HepG2 (cell line): ENCODE measurements at regions not wholly inside any gene's neighbourhood (a gene's known extent, or its start where the extent isn't known, plus 50 kb on each side); places are given as distances from the start of the nearest gene placed in this dataset.

Experiments used
- ATAC-seq: fragments of 200-7000 bp; cut with Tn5 transposase; 3 replicates; pipeline ENCODE4 v1.9.1; 2020; ENCODE audit warnings: mild to moderate bottlenecking, moderate library complexity
- BruUV-seq: library from RNA; stranded (reverse); fragments of 400-500 nt; replicated peaks from 2 replicates; lab custom pipeline; 2021; lab: Mats Ljungman, UMichigan
- CTCF ChIA-PET: fragments of 300-600 bp; formaldehyde crosslinking; extraction: SDS; loops from one replicate; lab custom pipeline; 2021; ENCODE audit warnings: low total read pairs, inconsistent platforms, low intra/inter-chr PET ratio; lab: Yijun Ruan, JAX
- POLR2A ChIA-PET: fragments of 350-600 bp; sonication (Branson Sonifier 250); formaldehyde crosslinking; loops from one replicate; lab custom pipeline; 2020; ENCODE audit warnings: antibody characterized with exemption, inconsistent platforms; lab: Yijun Ruan, JAX
- DNase-seq: peaks from one replicate; pipeline ENCODE4 v3.0.0-alpha.2; 2015; ENCODE audit warnings: low spot score
- FAIRE-seq: peaks from 3 replicates; lab custom pipeline; 2011; peaks lifted over from hg19 to GRCh38; lab: Jason Lieb, UNC
- H2AFZ ChIP-seq: one replicate; pipeline ENCODE4 v1.6.1; 2011; ENCODE audit warnings: low read length, inconsistent platforms
- H3K27ac ChIP-seq: fragments of 300-600 bp; 3 replicates; pipeline ENCODE4 v1.8.0; 2011; ENCODE audit warnings: mixed run types, mild to moderate bottlenecking, mixed read lengths, low read length, inconsistent platforms; ENCODE audit not compliant: insufficient read depth; ENCODE audit errors: extremely low read length
- H3K27me3 ChIP-seq, 2 experiments: fragments of 200-600 bp in 1 of 2; 2 replicates in 1 of 2; 3 replicates in 1 of 2; pipeline versions ENCODE4 v1.6.0 to v1.8.0; 2011; ENCODE audit warnings: low read length in 2 of 2, mild to moderate bottlenecking in 2 of 2, moderate library complexity in 2 of 2, inconsistent platforms in 1 of 2; ENCODE audit not compliant: insufficient read depth in 2 of 2, control insufficient read depth in 1 of 2
- H3K36me3 ChIP-seq, 2 experiments: fragments of 200-600 bp in 1 of 2; replicated peaks in 1 of 2; 2 replicates in 1 of 2; 3 replicates in 1 of 2; pipeline versions ENCODE4 v1.5.1 to v1.8.0; 2011; ENCODE audit warnings: low read length in 2 of 2, inconsistent platforms in 1 of 2; ENCODE audit not compliant: insufficient read depth in 2 of 2, control insufficient read depth in 1 of 2
- H3K4me1 ChIP-seq: 2 replicates; pipeline ENCODE4 v1.5.1; 2012; ENCODE audit warnings: low read length, inconsistent platforms; ENCODE audit not compliant: insufficient read depth
- H3K4me2 ChIP-seq: 2 replicates; pipeline ENCODE4 v1.6.0; 2011; ENCODE audit warnings: low read depth, low read length, inconsistent platforms
- H3K4me3 ChIP-seq, 3 experiments: fragments of 200-600 bp in 1 of 3; sonication (generic), shearing (Covaris generic) in 1 of 3; replicated peaks in 1 of 3; 2 replicates each; pipeline ENCODE4 v1.5.1; 2011 to 2016; ENCODE audit warnings: low read length in 3 of 3, inconsistent platforms in 2 of 3, low read depth in 2 of 3, mild to moderate bottlenecking in 2 of 3, control low read depth in 1 of 3, mixed read lengths in 1 of 3; ENCODE audit not compliant: insufficient read depth in 1 of 3
- H3K79me2 ChIP-seq: one replicate; pipeline ENCODE4 v1.6.1; 2011; ENCODE audit warnings: low read length, inconsistent platforms; ENCODE audit not compliant: insufficient read depth
- H3K9ac ChIP-seq: 2 replicates; pipeline ENCODE4 v1.6.0; 2011; ENCODE audit warnings: mild to moderate bottlenecking, low read depth, low read length, inconsistent platforms; ENCODE audit not compliant: insufficient read depth
- H3K9me3 ChIP-seq: 2 replicates; pipeline ENCODE4 v1.5.1; 2012; ENCODE audit warnings: mild to moderate bottlenecking, low read length
- H4K20me1 ChIP-seq: 2 replicates; pipeline ENCODE4 v1.6.0; 2011; ENCODE audit warnings: inconsistent platforms, mild to moderate bottlenecking, low read length, moderate library complexity; ENCODE audit not compliant: insufficient read depth
- AHR ChIP-seq: IDR thresholded peaks from 2 replicates; pipeline ENCODE4 v1.6.1; 2018; ENCODE audit warnings: missing genetic modification reagents, missing compliant biosample characterization
- CBX5 ChIP-seq: sonication (generic); formaldehyde crosslinking; IDR thresholded peaks from 2 replicates; pipeline ENCODE4 v1.4.0; 2020; ENCODE audit warnings: missing genetic modification reagents, borderline replicate concordance
- DRAP1 ChIP-seq: IDR thresholded peaks from 2 replicates; pipeline ENCODE4 v1.6.1; 2016; ENCODE audit warnings: missing genetic modification reagents, missing compliant biosample characterization
- HOXA9 ChIP-seq: sonication (generic); formaldehyde crosslinking; IDR thresholded peaks from 2 replicates; pipeline ENCODE4 v1.8.1; 2022; ENCODE audit warnings: missing genetic modification reagents, mild to moderate bottlenecking, moderate library complexity, borderline replicate concordance
- U2AF2 ChIP-seq: fragments of 200-400 bp; formaldehyde crosslinking; IDR thresholded peaks from 2 replicates; pipeline ENCODE4 v1.6.1; 2017; ENCODE audit warnings: low read depth, mild to moderate bottlenecking, low read length
- ZBTB20 ChIP-seq: sonication (generic); formaldehyde crosslinking; IDR thresholded peaks from 2 replicates; pipeline ENCODE4 v1.8.1; 2023; ENCODE audit warnings: missing genetic modification reagents, low read depth, mild to moderate bottlenecking, borderline replicate concordance
- ZNF335 ChIP-seq: sonication (generic); formaldehyde crosslinking; IDR thresholded peaks from 2 replicates; pipeline ENCODE4 v1.4.0; 2020; ENCODE audit warnings: missing genetic modification reagents
- ZNF383 ChIP-seq: sonication (generic); formaldehyde crosslinking; IDR thresholded peaks from 2 replicates; pipeline ENCODE4 v1.4.0; 2020; ENCODE audit warnings: missing genetic modification reagents, mild to moderate bottlenecking, borderline replicate concordance
- ZNF451 ChIP-seq: sonication (generic); formaldehyde crosslinking; IDR thresholded peaks from 2 replicates; pipeline ENCODE4 v1.5.0; 2020; ENCODE audit warnings: mild to moderate bottlenecking, missing genetic modification reagents
- ZNF7 ChIP-seq: IDR thresholded peaks from 2 replicates; pipeline ENCODE4 v1.6.1; 2016; ENCODE audit warnings: missing biosample characterization, missing genetic modification reagents
- ZNF749 ChIP-seq: sonication (generic); formaldehyde crosslinking; IDR thresholded peaks from 2 replicates; pipeline ENCODE4 v1.8.0; 2022; ENCODE audit warnings: mild to moderate bottlenecking, missing genetic modification reagents, moderate library complexity, borderline replicate concordance
- ZNF839 ChIP-seq: sonication (generic); formaldehyde crosslinking; IDR thresholded peaks from 2 replicates; pipeline ENCODE4 v1.4.0; 2020; ENCODE audit warnings: missing genetic modification reagents, mild to moderate bottlenecking, borderline replicate concordance
- WGBS: methylation state at CpG from one replicate; pipeline ENCODE4 v1.1.6; 2017; ENCODE audit warnings: low lambda C conversion rate; 5-methylcytosine and 5-hydroxymethylcytosine counted together
- in situ Hi-C: cut with HindIII; loops from 2 replicates; pipeline ENCODE4 v1.10.0; 2017; ENCODE audit warnings: low pct_unique_long_range_greater_than_20kb; ENCODE audit not compliant: extremely low pct_ligation_motif_present
- intact Hi-C: fragments of 100-400 bp; cut with micrococcal nuclease; formaldehyde crosslinking; loops from one replicate; pipeline ENCODE4 v1.10.0; 2022; ENCODE audit not compliant: unreplicated experiment
- TF ChIP-seq, protein P1 (sequence below): sonication (generic); formaldehyde crosslinking; IDR thresholded peaks from 2 replicates; pipeline ENCODE4 v1.8.1; 2023; ENCODE audit warnings: mild to moderate bottlenecking, missing genetic modification reagents

GRCh38 chr3:95434491-95434890 is 1371.6 kb downstream of the NSUN3 start:
- no peak for TF ChIP-seq ZNF451
- no peak for TF ChIP-seq ZNF335 (CRISPR knock-in tag)
- TF ChIP-seq ZNF383 (CRISPR knock-in tag): no peak
- TF ChIP-seq ZNF7 (CRISPR knock-in tag): no peak
- no peak for TF ChIP-seq DRAP1 (CRISPR knock-in tag)
- TF ChIP-seq ZBTB20 (CRISPR knock-in tag): no peak
- TF ChIP-seq, protein P1, sequence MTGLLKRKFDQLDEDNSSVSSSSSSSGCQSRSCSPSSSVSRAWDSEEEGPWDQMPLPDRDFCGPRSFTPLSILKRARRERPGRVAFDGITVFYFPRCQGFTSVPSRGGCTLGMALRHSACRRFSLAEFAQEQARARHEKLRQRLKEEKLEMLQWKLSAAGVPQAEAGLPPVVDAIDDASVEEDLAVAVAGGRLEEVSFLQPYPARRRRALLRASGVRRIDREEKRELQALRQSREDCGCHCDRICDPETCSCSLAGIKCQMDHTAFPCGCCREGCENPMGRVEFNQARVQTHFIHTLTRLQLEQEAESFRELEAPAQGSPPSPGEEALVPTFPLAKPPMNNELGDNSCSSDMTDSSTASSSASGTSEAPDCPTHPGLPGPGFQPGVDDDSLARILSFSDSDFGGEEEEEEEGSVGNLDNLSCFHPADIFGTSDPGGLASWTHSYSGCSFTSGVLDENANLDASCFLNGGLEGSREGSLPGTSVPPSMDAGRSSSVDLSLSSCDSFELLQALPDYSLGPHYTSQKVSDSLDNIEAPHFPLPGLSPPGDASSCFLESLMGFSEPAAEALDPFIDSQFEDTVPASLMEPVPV (CRISPR knock-in tag): no peak
- TF ChIP-seq U2AF2: no peak
- no peak for TF ChIP-seq CBX5 (CRISPR knock-in tag)
- no peak for TF ChIP-seq ZNF749 (CRISPR knock-in tag)
- TF ChIP-seq ZNF839 (CRISPR knock-in tag): no peak
- TF ChIP-seq AHR (CRISPR knock-in tag): no peak
- no peak for TF ChIP-seq HOXA9 (CRISPR knock-in tag)
- no peak for FAIRE-seq
- no peak overlapping the region for H3K9ac ChIP-seq
- no peak overlapping the region for H3K4me3 ChIP-seq
- no TSS peak for BruUV-seq
- no peaks in the 10 kb centered on the region for H3K4me1 ChIP-seq
- no peaks in the 10 kb centered on the region for H3K9me3 ChIP-seq
- H4K20me1 ChIP-seq: no peaks in the 10 kb centered on the region
- H2AFZ ChIP-seq: no peak overlapping the region
- DNase-seq: no peak
- no peaks in the 10 kb centered on the region for H3K36me3 ChIP-seq
- in situ Hi-C loops (no loop called here), intact Hi-C loops (no loop called here)
- no peaks in the 10 kb centered on the region for H3K79me2 ChIP-seq
- POLR2A ChIA-PET: no interaction called here
- CTCF ChIA-PET: no interaction called here
- no peaks in the 10 kb centered on the region for H3K27me3 ChIP-seq
- 0% methylated on average over 1 of the region's 1 CpG for WGBS
- H3K27ac ChIP-seq: no peak overlapping the region
- no peak overlapping the region for H3K4me2 ChIP-seq
- no peak for ATAC-seq
